HL-60/S4 treated with phorbol 12-myristate 13-acetate at 8.2 ng/mL for 4 days and 3 days (cell line): ENCODE measurements at regions not wholly inside any gene's neighbourhood (a gene's known extent, or its start where the extent isn't known, plus 50 kb on each side); places are given as distances from the start of the nearest gene placed in this dataset.

Experiments
- in situ Hi-C: fragments of 300-500 bp; cut with MboI; formaldehyde crosslinking; loops from 2 replicates; pipeline ENCODE4 v1.15.0; 2022; ENCODE audit warnings: low sequenced_read_pairs

DNA sequence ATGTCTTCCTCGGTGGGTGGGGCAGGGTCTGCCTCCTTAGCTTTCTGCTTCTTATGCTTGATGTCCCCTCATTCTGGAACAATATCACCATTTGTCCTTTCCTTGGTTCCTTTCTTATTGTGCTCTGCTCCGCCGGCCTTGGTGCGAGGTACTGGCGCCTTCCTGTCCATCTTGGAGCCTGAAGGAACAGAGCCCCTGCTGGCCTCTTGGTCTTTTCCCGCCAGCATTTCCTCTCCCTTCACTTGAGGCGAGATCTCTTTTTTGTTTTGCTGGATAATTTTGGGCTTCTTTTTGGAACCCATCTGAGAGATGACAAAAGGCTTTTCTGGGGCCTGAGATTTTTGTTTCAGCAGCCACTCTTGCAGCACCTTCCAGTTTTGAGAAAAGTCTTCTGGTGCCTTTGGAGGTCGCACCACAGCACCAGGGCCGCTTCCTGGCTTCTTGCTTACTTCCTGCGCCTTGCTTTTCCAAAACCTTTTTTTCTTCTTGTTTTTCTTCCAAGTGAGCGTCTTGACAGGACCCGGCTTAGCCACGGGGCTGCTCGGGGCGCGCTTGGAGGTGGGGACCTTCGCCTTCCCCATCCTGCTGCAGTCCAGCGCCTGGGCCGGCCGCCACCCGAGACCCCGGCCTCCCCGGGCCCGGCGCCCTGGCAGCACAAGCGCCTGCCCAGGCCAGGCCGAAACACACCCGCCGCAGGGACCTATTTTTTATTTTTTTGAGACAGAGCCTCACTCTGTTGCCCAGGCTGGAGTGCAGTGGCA, 127.1 kb downstream of the KLF13 start:
- in situ Hi-C loops = no loop called here

DNA sequence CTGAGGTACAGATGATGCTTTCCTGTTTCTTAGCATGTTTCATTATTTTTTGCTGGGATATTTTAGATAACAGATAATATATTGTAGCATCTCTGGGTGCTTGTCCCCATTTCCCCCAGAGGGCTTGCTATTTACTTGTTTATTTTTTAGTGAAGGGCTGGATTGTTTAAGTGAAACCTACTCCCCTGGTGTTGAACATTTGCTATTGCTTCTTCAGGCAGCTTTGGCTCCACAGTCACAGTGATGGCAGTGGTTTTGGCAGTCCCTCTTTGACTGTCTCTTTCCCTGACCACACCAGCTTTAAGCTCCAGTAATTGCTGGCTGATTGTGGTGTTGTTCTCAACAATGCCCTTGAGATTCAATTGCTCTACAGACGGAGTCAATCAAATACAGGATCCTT, 128.9 kb downstream of the KLF13 start:
- in situ Hi-C loops = no loop called here

DNA sequence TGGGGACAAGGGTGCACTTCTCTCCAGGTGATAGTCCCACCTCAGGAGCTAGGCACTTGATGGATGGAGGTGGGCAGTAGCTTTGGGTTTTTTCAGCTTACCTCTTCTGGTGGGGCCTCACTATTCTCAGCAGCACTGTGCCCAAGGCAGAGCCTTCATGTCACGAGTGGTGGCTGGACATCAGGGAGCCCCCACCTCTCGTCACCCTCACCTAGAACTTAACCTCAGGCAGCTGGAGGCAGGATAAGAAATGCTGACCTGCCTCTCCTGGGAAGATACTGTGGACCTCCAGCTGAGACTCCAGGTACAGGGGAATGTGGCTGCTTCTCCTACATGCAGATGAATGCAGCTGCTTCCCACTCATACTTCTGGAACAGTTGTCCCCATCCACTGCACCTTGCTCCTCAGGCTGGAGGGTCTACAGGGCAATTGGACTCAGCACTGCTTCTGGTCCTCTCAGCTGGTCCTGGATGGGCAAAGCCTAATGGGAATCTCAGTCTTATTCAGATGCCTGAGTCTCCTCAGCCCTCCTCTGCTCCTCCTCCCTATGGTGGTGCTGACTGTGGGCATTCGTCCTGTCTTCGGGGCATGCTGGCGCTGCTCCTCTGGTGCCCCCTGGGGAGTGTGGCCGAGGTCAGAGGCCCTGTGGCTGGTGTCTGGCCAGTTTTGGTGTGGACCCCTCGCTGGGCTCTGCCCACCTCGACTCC, 129.9 kb downstream of the KLF13 start:
- in situ Hi-C loops = no loop called here

DNA sequence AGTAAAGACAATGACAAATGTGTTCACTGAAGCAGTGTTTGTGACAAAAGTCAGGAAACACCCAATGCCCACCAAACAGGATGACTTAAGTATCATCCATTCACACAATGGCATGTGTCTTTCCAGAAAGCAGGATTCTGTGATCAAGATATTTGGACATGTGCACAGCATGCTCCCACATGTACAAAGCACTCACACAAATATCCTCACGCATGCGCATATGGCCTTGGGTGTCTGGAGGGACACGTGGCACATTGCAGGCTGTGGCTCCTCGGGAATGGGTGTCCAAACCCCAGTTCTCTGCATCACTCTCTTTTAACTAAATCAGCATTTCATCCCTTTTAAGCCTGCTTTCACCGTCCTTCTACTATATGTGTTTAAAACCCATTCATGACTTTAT, 130.5 kb downstream of the KLF13 start:
- in situ Hi-C loops = no loop called here

DNA sequence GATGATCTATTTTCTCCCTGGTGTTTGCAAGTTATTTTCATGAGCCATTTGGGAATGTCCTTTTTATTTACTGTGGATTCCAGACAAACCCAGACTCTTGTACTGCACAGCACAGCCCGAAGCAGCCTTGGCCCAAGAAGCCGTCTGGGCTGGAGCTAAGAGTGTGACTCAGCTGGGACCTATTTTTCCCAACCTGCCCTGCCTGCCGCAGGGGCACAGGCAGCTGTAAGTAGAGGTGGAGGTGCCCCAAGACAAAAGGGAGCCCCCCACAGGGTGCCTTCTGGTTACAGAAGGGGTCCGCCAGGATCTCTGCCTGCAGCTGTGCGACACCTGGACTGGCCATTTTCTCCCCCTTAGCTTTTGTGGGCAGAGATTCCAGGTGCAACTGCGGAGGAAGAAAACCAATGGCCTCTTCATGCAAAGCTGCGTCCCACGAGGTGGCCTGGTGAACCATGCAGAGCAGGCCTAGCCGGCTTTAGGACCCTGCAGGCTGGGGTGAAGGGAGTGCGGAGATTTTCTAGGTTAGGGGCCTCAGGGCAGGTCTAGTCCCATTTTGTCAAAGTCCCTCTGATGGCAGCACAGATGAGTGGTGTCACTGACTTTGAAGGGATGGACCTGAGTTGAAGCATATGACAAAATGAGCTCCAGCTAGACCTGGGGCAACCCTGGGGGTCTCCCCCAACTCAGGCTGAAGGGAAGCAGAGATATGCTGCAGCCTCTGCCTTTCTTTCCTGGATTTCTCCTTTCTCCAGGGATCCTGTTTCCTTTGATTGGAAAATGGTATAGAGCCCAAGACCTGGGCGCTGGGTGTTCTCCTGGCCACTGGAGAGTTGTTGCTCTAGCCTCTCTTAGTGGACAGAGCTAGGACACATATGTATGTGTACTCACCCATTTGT, 131.2 kb downstream of the KLF13 start:
- in situ Hi-C loops = no loop called here

DNA sequence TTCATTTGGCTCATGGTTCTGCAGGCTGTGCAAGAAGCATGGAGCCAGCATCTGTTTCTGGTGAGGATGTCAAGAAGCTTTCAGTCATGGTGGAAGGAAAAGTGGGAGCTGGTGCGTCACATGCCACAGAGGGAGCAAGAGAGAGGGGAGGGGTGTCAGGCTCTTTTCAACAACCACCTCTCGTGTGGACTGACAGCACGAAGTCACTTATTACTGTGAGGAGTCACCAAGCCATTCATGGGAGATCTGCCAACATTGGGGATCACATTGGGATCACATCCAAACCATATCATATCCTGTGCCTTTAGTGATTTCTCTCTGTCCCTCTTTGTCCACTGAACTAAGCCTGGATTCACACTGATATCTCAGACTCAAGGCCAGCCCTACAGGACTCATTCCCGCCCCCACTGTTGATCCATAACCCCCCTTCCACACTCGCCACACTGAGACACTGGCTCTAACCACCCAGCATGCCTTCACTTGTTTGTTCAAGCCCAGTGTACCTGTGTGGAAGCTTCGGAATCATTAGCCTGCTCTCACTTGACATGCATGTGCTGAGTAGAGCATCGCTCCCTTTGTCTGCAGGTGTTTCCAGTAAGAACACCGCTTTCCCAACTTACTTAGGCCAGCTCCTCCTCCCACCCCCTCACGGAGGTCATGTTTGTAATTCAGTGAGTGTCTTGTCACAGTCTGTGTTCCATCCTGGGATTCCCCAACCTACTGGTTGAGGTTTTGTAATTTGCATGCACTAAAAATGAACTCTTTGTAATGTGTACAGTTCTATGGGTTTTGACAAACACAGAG, 132.2 kb downstream of the KLF13 start:
- in situ Hi-C loops = no loop called here

DNA sequence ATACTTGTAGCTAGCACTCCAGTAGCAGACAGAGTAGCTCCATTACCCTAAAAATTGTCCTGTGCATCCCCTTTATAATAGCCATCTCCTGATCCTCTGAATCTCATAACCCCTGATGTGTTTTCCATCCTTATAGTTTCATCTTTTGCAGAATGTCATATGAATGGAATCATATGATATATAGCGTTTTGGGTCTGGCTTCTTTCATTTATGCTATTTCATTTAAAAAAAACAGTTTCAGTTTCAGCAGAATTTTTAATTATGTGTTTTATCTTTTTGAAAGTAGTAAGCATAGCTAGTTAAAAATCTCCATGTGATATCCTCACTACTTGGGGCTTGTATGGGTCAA, 132.7 kb downstream of the KLF13 start:
- in situ Hi-C loops = no loop called here

DNA sequence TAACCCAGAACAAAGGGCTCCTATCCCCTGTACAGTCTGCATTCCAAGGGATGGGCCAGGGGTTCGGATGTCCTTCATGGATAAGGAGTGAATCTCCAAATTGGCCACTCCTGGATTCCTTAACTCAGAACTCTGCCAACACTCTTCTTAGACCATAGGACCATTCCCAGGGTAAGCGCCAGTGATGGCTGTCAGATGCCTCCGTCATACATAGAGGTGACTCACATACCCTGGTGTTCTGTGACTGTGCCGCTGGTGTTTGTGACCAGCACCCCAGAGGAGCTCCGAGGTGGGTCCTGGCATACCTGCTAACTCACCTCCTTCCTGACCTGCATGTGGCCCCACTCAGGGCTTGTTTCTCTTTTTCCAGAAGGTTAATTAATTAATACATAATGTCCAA, 134.7 kb downstream of the KLF13 start:
- in situ Hi-C loops = no loop called here

DNA sequence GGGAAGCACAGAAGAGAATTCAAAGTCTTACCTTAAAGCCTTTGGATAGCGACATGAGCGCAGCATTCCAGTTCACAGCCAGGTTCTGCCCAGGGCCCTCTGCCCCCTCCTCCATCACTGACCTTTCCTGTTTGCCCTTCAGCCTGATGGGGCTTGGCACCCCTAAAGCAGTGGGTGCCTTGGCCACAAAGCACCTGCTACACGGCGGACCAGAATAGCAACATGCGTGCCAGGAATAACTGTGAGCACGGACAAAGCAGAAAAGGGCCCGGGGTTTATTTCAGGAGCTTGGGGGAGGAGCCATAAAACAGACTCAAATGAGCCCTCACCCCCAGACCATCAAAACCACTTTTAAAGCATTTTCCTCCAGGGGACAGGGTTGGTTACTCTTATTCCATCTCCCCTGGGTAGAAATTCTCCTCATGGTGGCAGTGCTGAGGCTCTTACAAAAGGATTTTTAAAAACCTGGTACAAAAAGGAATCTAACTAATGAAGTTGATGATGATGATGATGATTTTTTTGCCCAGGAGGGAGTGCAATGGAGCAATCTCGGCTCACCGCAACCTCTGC, 135.4 kb downstream of the KLF13 start:
- in situ Hi-C loops = no loop called here

DNA sequence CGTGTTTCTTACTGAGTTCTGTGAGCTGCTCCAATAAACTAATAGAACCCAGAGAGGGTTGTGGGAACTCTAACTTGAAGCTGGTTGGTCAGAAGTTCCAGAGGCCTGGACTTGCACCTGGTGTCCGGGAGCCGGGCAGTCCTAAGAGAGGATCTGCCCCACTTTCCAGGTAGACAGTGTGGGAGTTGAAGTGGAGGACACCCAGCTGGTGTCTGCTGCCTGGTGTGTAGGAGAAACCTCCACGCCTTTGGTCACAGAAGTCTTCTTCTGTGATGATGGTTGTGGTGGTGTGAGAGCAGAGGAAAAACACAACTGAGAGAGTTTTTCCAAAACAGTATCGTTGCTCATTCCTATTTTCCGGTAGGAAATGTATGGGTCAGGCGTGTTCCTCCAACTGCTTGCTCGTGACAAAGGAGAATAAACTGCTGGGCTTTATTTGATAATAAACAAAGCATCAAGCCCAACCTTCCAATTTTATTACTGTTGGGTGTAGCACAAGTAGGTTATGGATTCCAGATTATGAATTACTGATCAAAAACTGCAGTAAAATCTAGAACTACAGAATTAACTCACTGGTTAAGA, 137.0 kb downstream of the KLF13 start:
- in situ Hi-C loops = no loop called here

DNA sequence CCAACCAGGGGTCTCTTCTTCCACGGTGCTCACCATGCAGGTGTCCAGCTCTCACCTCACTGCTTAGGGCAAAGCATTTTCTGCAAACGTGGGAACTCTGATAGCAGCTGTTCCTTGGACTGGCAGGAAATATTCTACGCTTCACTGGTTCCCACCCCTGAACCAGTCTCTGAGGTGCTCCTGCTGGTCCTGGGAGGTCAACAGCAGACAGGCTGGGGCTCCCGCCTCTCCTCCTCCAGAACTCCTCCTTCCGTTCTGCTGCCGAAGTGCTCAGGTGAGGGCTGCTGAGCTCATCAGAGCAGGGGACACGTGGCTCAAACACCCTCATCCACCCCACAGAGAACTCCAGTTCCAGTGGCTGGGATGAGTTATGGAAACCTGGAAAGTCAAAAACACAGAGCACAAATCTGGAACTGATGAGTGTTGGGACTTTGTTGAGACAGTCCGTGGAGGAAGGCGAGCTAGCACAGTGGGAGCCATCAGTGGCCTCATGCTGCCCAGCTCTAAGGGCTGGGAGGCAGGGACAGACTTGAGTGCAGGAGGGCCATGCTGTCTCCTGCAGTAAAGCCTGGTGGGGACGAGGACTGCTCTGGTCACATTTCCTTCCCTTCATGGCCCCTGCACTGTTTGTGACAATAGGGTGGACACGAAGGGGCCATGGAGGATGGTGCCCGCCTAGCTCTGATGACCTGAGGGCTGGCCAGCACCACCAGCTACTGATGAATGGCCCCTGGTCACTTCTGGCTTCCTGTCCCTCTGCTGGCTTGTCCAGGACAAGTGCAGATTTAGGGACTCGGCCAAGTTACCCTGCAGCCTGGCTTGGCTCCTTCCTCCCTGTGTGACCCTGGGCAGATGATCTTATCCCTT, 137.8 kb downstream of the KLF13 start:
- in situ Hi-C loops = no loop called here

DNA sequence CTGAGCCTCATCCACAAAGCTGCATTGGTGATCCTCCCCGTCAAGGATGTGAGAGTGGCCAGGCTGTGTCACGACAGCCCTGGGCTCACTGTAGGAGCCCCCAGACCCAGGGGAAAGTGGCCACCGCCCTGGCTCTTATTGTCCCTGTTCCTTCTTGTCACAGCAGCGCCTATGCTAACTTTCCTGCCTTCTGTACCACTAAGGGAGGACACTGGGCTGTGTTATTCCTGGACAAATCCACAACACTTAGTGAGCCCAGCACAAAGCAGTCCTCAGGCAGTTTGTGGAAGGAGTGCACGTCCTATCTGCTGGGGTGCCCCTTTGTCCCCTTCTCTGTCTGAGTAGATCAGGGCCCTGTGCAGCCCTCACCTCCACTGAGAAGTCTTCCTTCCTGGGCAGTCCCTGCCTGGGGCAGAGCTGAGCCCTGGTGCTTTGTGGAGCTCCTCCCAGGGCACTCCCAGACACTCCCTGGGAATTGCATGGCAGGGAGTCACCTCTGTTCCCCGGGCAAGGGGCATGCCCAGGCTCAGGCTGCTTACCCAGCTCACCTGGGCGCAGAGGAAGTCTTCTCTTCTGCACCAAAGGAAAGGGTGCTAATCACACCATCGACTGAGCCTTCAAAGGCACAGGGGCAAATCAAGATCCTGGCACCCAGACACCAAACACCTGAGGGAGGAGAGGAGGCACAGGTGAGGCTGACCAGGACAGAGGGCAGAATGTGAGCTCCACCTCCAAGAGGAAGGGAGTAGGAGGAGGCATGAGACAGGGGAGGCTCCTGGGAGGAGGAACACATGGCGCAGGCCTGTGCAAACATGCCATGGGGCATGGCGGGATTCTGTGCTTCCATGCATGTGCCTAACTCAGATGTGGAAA, 138.7 kb downstream of the KLF13 start:
- in situ Hi-C loops = no loop called here

DNA sequence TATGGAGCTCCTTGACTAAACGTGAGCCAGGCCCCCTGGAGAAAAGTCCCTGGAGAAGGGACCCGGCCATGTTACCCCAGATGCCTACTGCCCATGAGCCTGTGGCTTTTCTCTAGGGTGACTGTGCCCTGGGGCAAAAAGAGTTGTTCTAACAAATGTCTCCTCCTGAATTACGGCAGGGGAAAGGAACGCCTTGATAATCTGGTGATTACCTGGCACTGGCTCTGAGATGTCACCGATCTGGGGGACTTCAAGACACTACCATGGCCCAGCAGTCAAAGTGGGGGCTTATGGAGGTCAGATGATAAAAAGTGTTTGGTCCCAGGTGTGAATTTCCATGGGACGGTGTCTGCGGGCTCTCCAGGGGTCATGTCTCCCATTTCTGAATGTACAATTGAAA, 140.7 kb downstream of the KLF13 start:
- in situ Hi-C loops = no loop called here

DNA sequence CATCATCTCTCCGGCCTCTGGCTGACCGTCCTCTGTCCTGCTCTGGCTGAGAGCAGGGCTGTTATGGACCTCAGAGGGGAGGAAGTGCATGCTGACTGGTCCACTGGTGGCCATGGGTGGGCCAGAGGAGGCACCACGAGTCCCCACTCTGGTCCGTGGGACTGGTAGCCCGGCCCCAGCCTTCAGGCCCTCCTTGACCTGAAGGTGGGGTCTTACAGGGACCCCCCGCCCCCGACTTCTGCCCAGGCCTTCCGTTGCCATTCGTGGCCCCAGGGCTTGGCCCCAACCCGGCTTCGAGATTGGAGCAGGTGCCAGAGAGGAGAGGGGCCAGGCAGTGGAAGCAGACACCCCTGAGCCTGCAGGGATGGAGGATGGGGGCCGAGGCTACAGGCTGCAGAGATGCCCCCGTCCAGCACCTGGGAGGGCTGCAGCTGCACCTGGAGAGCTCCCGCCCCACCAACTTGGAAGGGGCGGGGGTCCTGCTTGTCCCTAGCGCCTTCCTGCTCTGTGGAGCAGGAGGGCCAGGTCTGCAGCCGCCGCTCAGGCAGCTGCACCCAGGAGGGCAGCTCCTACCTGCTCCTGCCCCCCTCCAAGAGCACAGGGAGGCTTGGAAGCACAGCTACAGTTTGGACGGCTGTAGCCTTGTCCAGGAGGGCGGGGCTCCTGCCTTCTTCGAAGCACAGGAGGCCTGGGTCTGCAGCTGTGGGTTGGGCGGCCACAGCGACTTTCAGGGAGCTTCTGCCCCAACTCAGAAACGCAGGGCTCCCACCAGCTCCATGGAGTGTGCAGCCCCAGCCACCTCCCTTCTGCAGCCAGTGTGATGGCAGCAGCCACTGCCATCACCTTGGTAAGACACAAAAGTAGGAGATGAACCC, 142.5 kb downstream of the KLF13 start:
- in situ Hi-C loops = no loop called here

DNA sequence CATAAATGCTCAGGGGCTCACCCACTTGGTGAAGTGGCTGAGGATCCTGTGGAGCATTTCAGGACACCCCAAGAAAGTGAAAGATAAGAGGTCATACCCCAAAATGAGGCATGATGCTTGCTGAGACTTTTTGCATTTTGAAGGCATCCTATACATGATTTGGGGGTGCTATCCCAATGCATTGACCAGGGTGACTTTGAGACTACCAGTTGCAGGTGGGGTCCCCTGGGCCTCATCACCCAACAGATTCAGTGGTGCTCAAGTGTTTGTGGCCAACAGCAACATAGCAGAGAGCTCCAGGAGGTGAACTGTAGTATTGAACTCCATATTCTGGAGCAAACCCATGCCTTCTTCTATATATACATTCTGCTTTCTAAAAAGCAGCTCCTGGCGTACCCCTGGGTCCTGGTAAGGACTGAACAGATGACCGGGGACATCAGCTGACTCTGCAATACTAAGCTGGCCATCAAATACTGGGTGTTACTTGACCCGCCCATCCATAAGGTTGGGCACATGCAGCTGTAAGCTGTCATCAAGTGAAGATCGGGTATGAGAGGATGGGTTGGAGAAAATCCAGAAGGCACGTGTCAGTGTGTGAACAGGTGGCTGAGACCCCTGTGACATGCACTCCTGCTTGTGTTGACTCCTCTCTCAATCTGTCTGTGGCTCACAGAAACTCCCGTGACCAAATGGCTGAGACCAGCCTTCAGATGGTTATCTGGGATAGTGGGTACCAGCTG, 143.3 kb downstream of the KLF13 start:
- in situ Hi-C loops = no loop called here

DNA sequence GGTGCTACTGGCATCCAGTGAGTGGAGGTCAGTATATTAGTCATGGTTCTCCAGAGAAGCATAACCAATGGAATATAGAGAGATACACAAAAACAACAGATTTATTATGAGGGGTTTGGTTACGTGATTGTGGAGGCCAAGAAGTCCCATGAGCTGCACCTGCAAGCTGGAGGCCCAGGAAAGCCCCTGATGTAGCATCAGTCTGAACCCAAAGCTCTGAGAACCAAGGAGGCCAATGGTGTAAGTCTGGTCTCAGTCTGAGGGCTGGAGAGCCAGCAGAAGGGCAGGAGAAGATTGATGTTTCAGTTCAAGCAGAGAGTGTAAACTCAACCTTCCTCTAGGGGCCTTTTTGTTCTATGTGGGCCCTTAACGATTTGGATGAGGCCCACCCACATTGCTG, 144.1 kb downstream of the KLF13 start:
- in situ Hi-C loops = no loop called here
